ENCODE measurements at regions not wholly inside any gene's neighbourhood (a gene's known extent, or its start where the extent isn't known, plus 50 kb on each side); places are given as distances from the start of the nearest gene placed in this dataset.

DNA sequence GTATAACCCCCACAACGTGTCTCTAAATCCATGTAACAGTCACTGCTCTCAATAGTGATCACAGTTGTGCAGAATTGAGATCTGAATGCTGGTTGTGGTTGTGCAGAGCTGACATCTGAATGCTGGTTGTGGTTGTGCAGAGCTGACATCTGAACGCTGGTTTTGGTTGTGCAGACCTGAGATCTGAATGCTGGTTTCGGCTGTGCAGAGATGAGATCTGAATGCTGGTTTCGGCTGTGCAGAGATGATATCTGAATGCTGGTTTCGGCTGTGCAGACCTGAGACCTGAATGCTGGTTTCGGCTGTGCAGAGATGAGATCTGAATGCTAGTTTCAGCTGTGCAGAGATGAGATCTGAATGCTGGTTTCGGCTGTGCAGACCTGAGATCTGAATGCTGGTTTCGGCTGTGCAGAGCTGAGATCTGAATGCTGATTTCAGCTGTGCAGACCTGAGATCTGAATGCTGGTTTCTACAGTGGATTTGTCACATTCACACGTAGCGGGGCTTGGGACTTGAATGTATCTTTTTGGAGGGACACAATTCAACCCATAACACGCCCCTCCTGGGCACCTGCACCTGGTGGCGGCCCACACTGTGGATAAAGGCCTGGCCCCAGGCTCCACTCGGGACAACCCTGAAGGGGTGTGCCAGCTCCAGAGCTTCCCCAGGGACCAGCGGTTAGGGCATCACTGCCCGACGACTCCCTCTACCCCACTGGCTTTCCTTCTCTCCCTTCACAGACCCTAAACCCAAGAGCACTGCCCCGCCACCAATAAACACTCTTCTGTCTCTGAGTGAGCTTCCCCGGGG lies 51.1 kb upstream of the SLC66A3 start:
- TF ChIP-seq, protein P1, sequence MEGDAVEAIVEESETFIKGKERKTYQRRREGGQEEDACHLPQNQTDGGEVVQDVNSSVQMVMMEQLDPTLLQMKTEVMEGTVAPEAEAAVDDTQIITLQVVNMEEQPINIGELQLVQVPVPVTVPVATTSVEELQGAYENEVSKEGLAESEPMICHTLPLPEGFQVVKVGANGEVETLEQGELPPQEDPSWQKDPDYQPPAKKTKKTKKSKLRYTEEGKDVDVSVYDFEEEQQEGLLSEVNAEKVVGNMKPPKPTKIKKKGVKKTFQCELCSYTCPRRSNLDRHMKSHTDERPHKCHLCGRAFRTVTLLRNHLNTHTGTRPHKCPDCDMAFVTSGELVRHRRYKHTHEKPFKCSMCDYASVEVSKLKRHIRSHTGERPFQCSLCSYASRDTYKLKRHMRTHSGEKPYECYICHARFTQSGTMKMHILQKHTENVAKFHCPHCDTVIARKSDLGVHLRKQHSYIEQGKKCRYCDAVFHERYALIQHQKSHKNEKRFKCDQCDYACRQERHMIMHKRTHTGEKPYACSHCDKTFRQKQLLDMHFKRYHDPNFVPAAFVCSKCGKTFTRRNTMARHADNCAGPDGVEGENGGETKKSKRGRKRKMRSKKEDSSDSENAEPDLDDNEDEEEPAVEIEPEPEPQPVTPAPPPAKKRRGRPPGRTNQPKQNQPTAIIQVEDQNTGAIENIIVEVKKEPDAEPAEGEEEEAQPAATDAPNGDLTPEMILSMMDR (IDR thresholded peaks at IDR 0.05), result no peak
- TF ChIP-seq POLR2A (IDR thresholded peaks at IDR 0.05), result no peak

Data from heart left ventricle (tissue), 13 donors.